ENCODE measurements at regions not wholly inside any gene's neighbourhood (a gene's known extent, or its start where the extent isn't known, plus 50 kb on each side); places are given as distances from the start of the nearest gene placed in this dataset.
"Not testable (repeated sequence)": the region's sequence is repeated elsewhere in the genome, so short reads cannot be mapped to it uniquely, and the experiment has no call there.

- no peaks in the 10 kb centered on the region for H3K4me1 ChIP-seq (ENCODE audit: insufficient read depth, insufficient read length)
- no peak overlapping the region for H3K4me3 ChIP-seq (ENCODE audit: insufficient read length, low read depth)
- H3K27me3 ChIP-seq (ENCODE audit: insufficient read depth, insufficient read length), result no peaks in the 10 kb centered on the region
- no peaks in the 10 kb centered on the region for H3K36me3 ChIP-seq (ENCODE audit: insufficient read depth, insufficient read length, low read length)
- H3K9ac ChIP-seq (ENCODE audit: insufficient read length, low read depth), result no peak overlapping the region
- DNase-seq (ENCODE audit: low read depth, low spot score), result no peak
- TF ChIP-seq SUZ12 (IDR thresholded peaks at IDR 0.05; ENCODE audit: extremely low read depth, insufficient read depth, insufficient read length), result no peak
- no peak for TF ChIP-seq YY1 (IDR thresholded peaks at IDR 0.05; ENCODE audit: insufficient read depth, insufficient read length)
- TF ChIP-seq ZNF274 (IDR thresholded peaks at IDR 0.05; ENCODE audit: low read depth, low read length), result no peak
- no peaks in the 10 kb centered on the region for H3K9me3 ChIP-seq (ENCODE audit: insufficient read depth, low read length)
Observed at GRCh38 chr1:222004034-222004433, 262.1 kb upstream of the DUSP10 start.

GRCh38 chr1:222002503-222002902 is 260.6 kb upstream of the DUSP10 start:
- H3K9me3 ChIP-seq (ENCODE audit: insufficient read depth, low read length), result no peaks in the 10 kb centered on the region
- no peak for TF ChIP-seq SUZ12 (IDR thresholded peaks at IDR 0.05; ENCODE audit: extremely low read depth, insufficient read depth, insufficient read length)
- TF ChIP-seq ZNF274 (IDR thresholded peaks at IDR 0.05; ENCODE audit: low read depth, low read length), result no peak
- TF ChIP-seq YY1 (IDR thresholded peaks at IDR 0.05; ENCODE audit: insufficient read depth, insufficient read length), result no peak

GRCh38 chr1:222000131-222000530 is 258.2 kb upstream of the DUSP10 start:
- Histone ChIP-seq H3K36me3 (ENCODE audit: insufficient read depth, insufficient read length, low read length) (no peaks in the 10 kb centered on the region), H3K9me3 (ENCODE audit: insufficient read depth, low read length) (no peaks in the 10 kb centered on the region), H3K9ac (ENCODE audit: insufficient read length, low read depth) (no peak overlapping the region), H3K27me3 (ENCODE audit: insufficient read depth, insufficient read length) (no peaks in the 10 kb centered on the region), H3K4me3 (ENCODE audit: insufficient read length, low read depth) (no peak overlapping the region), H3K4me1 (ENCODE audit: insufficient read depth, insufficient read length) (no peaks in the 10 kb centered on the region)
- no peak for TF ChIP-seq SUZ12 (IDR thresholded peaks at IDR 0.05; ENCODE audit: extremely low read depth, insufficient read depth, insufficient read length)
- no peak for TF ChIP-seq ZNF274 (IDR thresholded peaks at IDR 0.05; ENCODE audit: low read depth, low read length)
- TF ChIP-seq YY1 (IDR thresholded peaks at IDR 0.05; ENCODE audit: insufficient read depth, insufficient read length), result no peak
- DNase-seq (ENCODE audit: low read depth, low spot score), result no peak

More at GRCh38 chr1:222002503-222002902, 260.6 kb upstream of the DUSP10 start:
- Histone ChIP-seq H3K4me3 (ENCODE audit: insufficient read length, low read depth) (no peak overlapping the region), H3K36me3 (ENCODE audit: insufficient read depth, insufficient read length, low read length) (no peaks in the 10 kb centered on the region), H3K4me1 (ENCODE audit: insufficient read depth, insufficient read length) (no peaks in the 10 kb centered on the region), H3K9ac (ENCODE audit: insufficient read length, low read depth) (no peak overlapping the region), H3K27me3 (ENCODE audit: insufficient read depth, insufficient read length) (no peaks in the 10 kb centered on the region)
- no peak for DNase-seq (ENCODE audit: low read depth, low spot score)

- TF ChIP-seq YY1 (IDR thresholded peaks at IDR 0.05; ENCODE audit: insufficient read depth, insufficient read length) (no peak), SUZ12 (IDR thresholded peaks at IDR 0.05; ENCODE audit: extremely low read depth, insufficient read depth, insufficient read length) (no peak), ZNF274 (IDR thresholded peaks at IDR 0.05; ENCODE audit: low read depth, low read length) (no peak)
- DNase-seq (ENCODE audit: low read depth, low spot score), result no peak
- no peaks in the 10 kb centered on the region for H3K36me3 ChIP-seq (ENCODE audit: insufficient read depth, insufficient read length, low read length)
- no peak overlapping the region for H3K9ac ChIP-seq (ENCODE audit: insufficient read length, low read depth)
- H3K4me1 ChIP-seq (ENCODE audit: insufficient read depth, insufficient read length), result no peaks in the 10 kb centered on the region
- no peaks in the 10 kb centered on the region for H3K9me3 ChIP-seq (ENCODE audit: insufficient read depth, low read length)
- no peaks in the 10 kb centered on the region for H3K27me3 ChIP-seq (ENCODE audit: insufficient read depth, insufficient read length)
- no peak overlapping the region for H3K4me3 ChIP-seq (ENCODE audit: insufficient read length, low read depth)
Observed at GRCh38 chr1:221998781-221999180, 256.9 kb upstream of the DUSP10 start.

- H3K9ac ChIP-seq (ENCODE audit: insufficient read length, low read depth), result no peak overlapping the region
- no peak overlapping the region for H3K4me3 ChIP-seq (ENCODE audit: insufficient read length, low read depth)
- no peaks in the 10 kb centered on the region for H3K9me3 ChIP-seq (ENCODE audit: insufficient read depth, low read length)
- no peak for DNase-seq (ENCODE audit: low read depth, low spot score)
- H3K27me3 ChIP-seq (ENCODE audit: insufficient read depth, insufficient read length), result no peaks in the 10 kb centered on the region
- no peaks in the 10 kb centered on the region for H3K36me3 ChIP-seq (ENCODE audit: insufficient read depth, insufficient read length, low read length)
- no peak for TF ChIP-seq YY1 (IDR thresholded peaks at IDR 0.05; ENCODE audit: insufficient read depth, insufficient read length)
- no peak for TF ChIP-seq SUZ12 (IDR thresholded peaks at IDR 0.05; ENCODE audit: extremely low read depth, insufficient read depth, insufficient read length)
- TF ChIP-seq ZNF274 (IDR thresholded peaks at IDR 0.05; ENCODE audit: low read depth, low read length), result no peak
- H3K4me1 ChIP-seq (ENCODE audit: insufficient read depth, insufficient read length), result no peaks in the 10 kb centered on the region
Observed at GRCh38 chr1:221998186-221998612, 256.3 kb upstream of the DUSP10 start.

- H3K4me3 ChIP-seq (ENCODE audit: insufficient read length, low read depth); H3K27me3 ChIP-seq (ENCODE audit: insufficient read depth, insufficient read length); H3K9me3 ChIP-seq (ENCODE audit: insufficient read depth, low read length); H3K4me1 ChIP-seq (ENCODE audit: insufficient read depth, insufficient read length); H3K36me3 ChIP-seq (ENCODE audit: insufficient read depth, insufficient read length, low read length); DNase-seq (ENCODE audit: low read depth, low spot score); H3K9ac ChIP-seq (ENCODE audit: insufficient read length, low read depth): not testable (repeated sequence)
Observed at GRCh38 chr1:221997012-221997411, 255.1 kb upstream of the DUSP10 start.

GRCh38 chr1:221994939-221995338 is 253.1 kb upstream of the DUSP10 start:
- H3K9ac ChIP-seq (ENCODE audit: insufficient read length, low read depth), result no peak overlapping the region
- H3K4me1 ChIP-seq (ENCODE audit: insufficient read depth, insufficient read length), result no peaks in the 10 kb centered on the region
- DNase-seq (ENCODE audit: low read depth, low spot score), result no peak
- H3K27me3 ChIP-seq (ENCODE audit: insufficient read depth, insufficient read length), result no peaks in the 10 kb centered on the region
- no peaks in the 10 kb centered on the region for H3K9me3 ChIP-seq (ENCODE audit: insufficient read depth, low read length)
- H3K4me3 ChIP-seq (ENCODE audit: insufficient read length, low read depth), result no peak overlapping the region
- TF ChIP-seq ZNF274 (IDR thresholded peaks at IDR 0.05; ENCODE audit: low read depth, low read length) (no peak), YY1 (IDR thresholded peaks at IDR 0.05; ENCODE audit: insufficient read depth, insufficient read length) (no peak), SUZ12 (IDR thresholded peaks at IDR 0.05; ENCODE audit: extremely low read depth, insufficient read depth, insufficient read length) (no peak)
- H3K36me3 ChIP-seq (ENCODE audit: insufficient read depth, insufficient read length, low read length), result no peaks in the 10 kb centered on the region

GRCh38 chr1:221994274-221994698 is 252.4 kb upstream of the DUSP10 start:
- Histone ChIP-seq H3K4me1 (ENCODE audit: insufficient read depth, insufficient read length) (no peaks in the 10 kb centered on the region), H3K9ac (ENCODE audit: insufficient read length, low read depth) (no peak overlapping the region), H3K27me3 (ENCODE audit: insufficient read depth, insufficient read length) (no peaks in the 10 kb centered on the region), H3K4me3 (ENCODE audit: insufficient read length, low read depth) (no peak overlapping the region), H3K36me3 (ENCODE audit: insufficient read depth, insufficient read length, low read length) (no peaks in the 10 kb centered on the region), H3K9me3 (ENCODE audit: insufficient read depth, low read length) (no peaks in the 10 kb centered on the region)
- DNase-seq (ENCODE audit: low read depth, low spot score), result no peak
- no peak for TF ChIP-seq ZNF274 (IDR thresholded peaks at IDR 0.05; ENCODE audit: low read depth, low read length)
- TF ChIP-seq SUZ12 (IDR thresholded peaks at IDR 0.05; ENCODE audit: extremely low read depth, insufficient read depth, insufficient read length), result no peak
- TF ChIP-seq YY1 (IDR thresholded peaks at IDR 0.05; ENCODE audit: insufficient read depth, insufficient read length), result no peak

Measured in NT2/D1 (cell line).